ENCODE measurements at regions not wholly inside any gene's neighbourhood (a gene's known extent, or its start where the extent isn't known, plus 50 kb on each side); places are given as distances from the start of the nearest gene placed in this dataset.

GRCh38 chr3:176562331-176562730, 635.0 kb downstream of the TBL1XR1 start (continued):
- TF ChIP-seq NR3C1 (CRISPR knock-in tag; conservative IDR thresholded peaks at IDR 0.05; ENCODE audit: low read depth) (no peak), ZNF671 (CRISPR knock-in tag; IDR thresholded peaks at IDR 0.05) (no peak)

- H3K27me3 Mint-ChIP-seq (ENCODE audit: low read depth), result peaks cover 43% of the 10 kb centered on the region
- ATAC-seq (no peak), DNase-seq (ENCODE audit: low spot score) (no peak)
- ChIA-PET CTCF (no interaction called here), POLR2A (interaction anchor here (0.6 kb wide), 1 partner anchor 375 kb away, joined by 3 read pairs; no protein-coding TSS in a partner anchor)
- H3K9me3 Mint-ChIP-seq, result peaks cover 38% of the 10 kb centered on the region
- TF ChIP-seq NR2C2 (CRISPR knock-in tag; IDR thresholded peaks at IDR 0.05) (no peak), ZNF512 (CRISPR knock-in tag; IDR thresholded peaks at IDR 0.05; ENCODE audit: borderline replicate concordance) (no peak), IRF1 (CRISPR knock-in tag; IDR thresholded peaks at IDR 0.05) (no peak), AR (CRISPR knock-in tag; IDR thresholded peaks at IDR 0.05) (no peak), GTF2I (CRISPR knock-in tag; conservative IDR thresholded peaks at IDR 0.05) (no peak), HMGA2 (CRISPR knock-in tag; IDR thresholded peaks at IDR 0.05) (no peak), CTCF (IDR thresholded peaks at IDR 0.05) (no peak), HMGXB4 (CRISPR knock-in tag; IDR thresholded peaks at IDR 0.05) (no peak), MXD4 (CRISPR knock-in tag; IDR thresholded peaks at IDR 0.05; ENCODE audit: borderline replicate concordance) (no peak), NR1H2 (CRISPR knock-in tag; IDR thresholded peaks at IDR 0.05) (no peak), CBFB (CRISPR knock-in tag; IDR thresholded peaks at IDR 0.05; ENCODE audit: low read depth) (no peak), RELA (CRISPR knock-in tag; IDR thresholded peaks at IDR 0.05; ENCODE audit: borderline replicate concordance) (no peak), GABPB1 (CRISPR knock-in tag; IDR thresholded peaks at IDR 0.05) (no peak), ZNF281 (CRISPR knock-in tag; IDR thresholded peaks at IDR 0.05) (no peak), SMAD4 (CRISPR knock-in tag; IDR thresholded peaks at IDR 0.05) (no peak), ZNF317 (CRISPR knock-in tag; IDR thresholded peaks at IDR 0.05; ENCODE audit: borderline replicate concordance, low read depth) (no peak), ERG (CRISPR knock-in tag; IDR thresholded peaks at IDR 0.05) (no peak), SOX15 (CRISPR knock-in tag; IDR thresholded peaks at IDR 0.05) (no peak), PRDM15 (CRISPR knock-in tag; IDR thresholded peaks at IDR 0.05) (no peak)
- no peak overlapping the region for H3K4me3 Mint-ChIP-seq
- peaks cover 13% of the 10 kb centered on the region for H3K4me1 Mint-ChIP-seq
- H3K36me3 Mint-ChIP-seq, result peaks cover 35% of the 10 kb centered on the region
- 0 out of 2 replicates have a peak overlapping the region, but pooled peaks have one; percentile 39 for H3K27ac Mint-ChIP-seq
These were observed 635.5 kb downstream of the TBL1XR1 start for GRCh38 chr3:176561826-176562225.

Measured in WTC11 (cell line).